GM23338 (cell line): ENCODE measurements at regions not wholly inside any gene's neighbourhood (a gene's known extent, or its start where the extent isn't known, plus 50 kb on each side); places are given as distances from the start of the nearest gene placed in this dataset.

ENCODE experiments used
- ATAC-seq: fragments of 200-7000 bp; cut with Tn5 transposase; 3 replicates; pipeline ENCODE4 v1.9.1; 2020
- DNase-seq: peaks from one replicate; pipeline ENCODE4 v3.0.0-alpha.2; 2015; ENCODE audit warnings: low spot score
- H2AFZ ChIP-seq: fragments of 200-600 bp; sonication (generic); 2 replicates; pipeline ENCODE4 v1.8.0; 2016; ENCODE audit warnings: antibody characterized with exemption, mild to moderate bottlenecking, moderate library complexity
- H3F3A ChIP-seq: fragments of 200-600 bp; sonication (generic); replicated peaks from 2 replicates; pipeline ENCODE4 v1.8.0; 2017; ENCODE audit warnings: antibody characterized with exemption, mixed run types, low read depth
- H3K27ac ChIP-seq: fragments of 200-600 bp; sonication (generic); 2 replicates; pipeline ENCODE4 v1.6.1; 2016; ENCODE audit warnings: low read depth
- H3K27me3 ChIP-seq: fragments of 200-600 bp; sonication (generic); 2 replicates; pipeline ENCODE4 v1.8.0; 2016; ENCODE audit warnings: mild to moderate bottlenecking, mixed run types, moderate library complexity; ENCODE audit not compliant: insufficient read depth
- H3K36me3 ChIP-seq: fragments of 200-600 bp; sonication (generic); 2 replicates; pipeline ENCODE4 v1.8.0; 2016; ENCODE audit warnings: mild to moderate bottlenecking; ENCODE audit not compliant: insufficient read depth
- H3K4me1 ChIP-seq: fragments of 200-600 bp; sonication (generic); 2 replicates; pipeline ENCODE4 v1.8.0; 2016; ENCODE audit warnings: mild to moderate bottlenecking, moderate library complexity; ENCODE audit not compliant: insufficient read depth
- H3K4me2 ChIP-seq: fragments of 200-600 bp; sonication (generic); 2 replicates; pipeline ENCODE4 v1.7.1; 2017; ENCODE audit warnings: mixed run types
- H3K4me3 ChIP-seq: fragments of 200-600 bp; sonication (generic); 2 replicates; pipeline ENCODE4 v1.6.1; 2016; ENCODE audit warnings: mixed run types
- H3K79me2 ChIP-seq: fragments of 200-600 bp; sonication (generic); replicated peaks from 2 replicates; pipeline ENCODE4 v1.8.0; 2017; ENCODE audit warnings: mild to moderate bottlenecking; ENCODE audit not compliant: insufficient read depth
- H3K9me2 ChIP-seq: fragments of 200-600 bp; sonication (generic); 2 replicates; pipeline ENCODE4 v1.8.0; 2017; ENCODE audit not compliant: insufficient read depth
- H4K20me1 ChIP-seq: fragments of 200-600 bp; sonication (generic); replicated peaks from 2 replicates; pipeline ENCODE4 v1.8.0; 2017; ENCODE audit warnings: mild to moderate bottlenecking; ENCODE audit not compliant: insufficient read depth
- H3K27ac Mint-ChIP-seq: 2 replicates; pipeline ENCODE4 v1.8.0; 2020; ENCODE audit warnings: inconsistent platforms, mild to moderate bottlenecking, moderate library complexity, mixed read lengths
- H3K27me3 Mint-ChIP-seq: 3 replicates; pipeline ENCODE4 v1.8.0; 2022; ENCODE audit warnings: low read depth, mild to moderate bottlenecking, moderate library complexity, mixed read lengths, inconsistent platforms; ENCODE audit not compliant: insufficient read depth, poor library complexity
- H3K36me3 Mint-ChIP-seq: 3 replicates; pipeline ENCODE4 v1.8.0; 2021; ENCODE audit warnings: low read depth, mild to moderate bottlenecking, inconsistent platforms, moderate library complexity, mixed read lengths
- H3K4me1 Mint-ChIP-seq: 3 replicates; pipeline ENCODE4 v1.8.0; 2020; ENCODE audit warnings: mild to moderate bottlenecking, inconsistent platforms, mixed read lengths
- H3K4me3 Mint-ChIP-seq: 3 replicates; pipeline ENCODE4 v1.8.0; 2021; ENCODE audit warnings: moderate library complexity, mild to moderate bottlenecking, inconsistent platforms, mixed read lengths
- H3K9me3 Mint-ChIP-seq: 3 replicates; pipeline ENCODE4 v1.8.0; 2020; ENCODE audit warnings: moderate library complexity, mild to moderate bottlenecking, inconsistent platforms, mixed read lengths
- CREB1 ChIP-seq: fragments of 250-450 bp; sonication (Bioruptor Pico); IDR thresholded peaks from 2 replicates; pipeline ENCODE4 v1.5.0; 2020; ENCODE audit warnings: low read depth, mild to moderate bottlenecking, moderate library complexity
- ETS1 ChIP-seq: IDR thresholded peaks from 2 replicates; pipeline ENCODE4 v1.6.1; 2016; ENCODE audit warnings: antibody characterized with exemption
- EZH2 ChIP-seq: fragments of 200-600 bp; sonication (generic); IDR thresholded peaks from one replicate; pipeline ENCODE4 v1.8.0; 2017; ENCODE audit warnings: antibody characterized with exemption, mild to moderate bottlenecking, low read depth; ENCODE audit not compliant: unreplicated experiment
- EZH2phosphoT487 ChIP-seq: fragments of 200-600 bp; sonication (generic); IDR thresholded peaks from one replicate; pipeline ENCODE4 v1.8.1; 2018; ENCODE audit warnings: antibody characterized with exemption; ENCODE audit not compliant: unreplicated experiment
- JUNB ChIP-seq: IDR thresholded peaks from one replicate; pipeline ENCODE4 v1.6.1; 2016; ENCODE audit warnings: antibody characterized with exemption; ENCODE audit not compliant: unreplicated experiment
- NANOG ChIP-seq: IDR thresholded peaks from 2 replicates; pipeline ENCODE4 v1.6.1; 2016; ENCODE audit warnings: antibody characterized with exemption, borderline replicate concordance
- POLR2AphosphoS5 ChIP-seq: IDR thresholded peaks from 2 replicates; pipeline ENCODE4 v1.6.1; 2016; ENCODE audit warnings: antibody characterized with exemption, low read depth
- STAT1 ChIP-seq: IDR thresholded peaks from one replicate; pipeline ENCODE4 v1.6.1; 2016; ENCODE audit warnings: antibody characterized with exemption; ENCODE audit not compliant: unreplicated experiment
- ZNF114 ChIP-seq: fragments of 250-450 bp; sonication (Bioruptor Pico); IDR thresholded peaks from 2 replicates; pipeline ENCODE4 v1.5.0; 2020; ENCODE audit warnings: mild to moderate bottlenecking, moderate library complexity
- ZNF331 ChIP-seq: fragments of 250-450 bp; sonication (Bioruptor Pico); IDR thresholded peaks from 2 replicates; pipeline ENCODE4 v1.5.0; 2020; ENCODE audit warnings: low read depth, mild to moderate bottlenecking, moderate library complexity
- ZNF462 ChIP-seq: fragments of 250-450 bp; sonication (Bioruptor Pico); IDR thresholded peaks from 2 replicates; pipeline ENCODE4 v1.5.0; 2020; ENCODE audit warnings: mild to moderate bottlenecking, moderate library complexity
- TF ChIP-seq, protein P1 (sequence below), 2 experiments: fragments of 200-600 bp in 1 of 2; sonication (generic) in 1 of 2; conservative IDR thresholded peaks; 2 replicates each; pipeline versions ENCODE4 v1.5.1 to v1.6.1; 2016 to 2017; ENCODE audit warnings: antibody characterized with exemption in 2 of 2, low read depth in 2 of 2, mild to moderate bottlenecking in 2 of 2, moderate library complexity in 1 of 2
- TF ChIP-seq, protein P2 (sequence below): IDR thresholded peaks from one replicate; pipeline ENCODE4 v1.6.1; 2018; ENCODE audit warnings: antibody characterized with exemption; ENCODE audit not compliant: unreplicated experiment

GRCh38 chr2:215845839-215846586, 167.3 kb downstream of the MREG start:
- H3K4me1 Mint-ChIP-seq = peaks cover 5% of the 10 kb centered on the region; the same call in 2 of the 3 replicates
- no peaks in the 10 kb centered on the region for H3K27me3 ChIP-seq
- no peak for ATAC-seq
- H4K20me1 ChIP-seq = no peaks in the 10 kb centered on the region
- H2AFZ ChIP-seq = no peak overlapping the region
- no peaks in the 10 kb centered on the region for H3K79me2 ChIP-seq
- no peaks in the 10 kb centered on the region for H3K9me3 Mint-ChIP-seq
- H3K36me3 ChIP-seq = no peaks in the 10 kb centered on the region
- H3K9me2 ChIP-seq = no peaks in the 10 kb centered on the region
- no peak overlapping the region for H3K27ac ChIP-seq
- peaks cover 6% of the 10 kb centered on the region; the same call in 1 of the 2 replicates for H3K4me1 ChIP-seq
- no peak overlapping the region for H3K27ac Mint-ChIP-seq
- H3K4me3 ChIP-seq = no peak overlapping the region
- no peak overlapping the region for H3K4me3 Mint-ChIP-seq
- H3K36me3 Mint-ChIP-seq = no peaks in the 10 kb centered on the region
- DNase-seq = no peak
- H3F3A ChIP-seq = no peaks in the 10 kb centered on the region
- H3K4me2 ChIP-seq = no peak overlapping the region
- peaks cover 4% of the 10 kb centered on the region for H3K27me3 Mint-ChIP-seq
- no peak for TF ChIP-seq ZNF331 (CRISPR knock-in tag)
- TF ChIP-seq JUNB = no peak
- no peak for TF ChIP-seq STAT1
- TF ChIP-seq ZNF462 (CRISPR knock-in tag) = no peak
- no peak for TF ChIP-seq ZNF114 (CRISPR knock-in tag)
- no peak for TF ChIP-seq EZH2
- no peak for TF ChIP-seq CREB1 (CRISPR knock-in tag)
- no peak for TF ChIP-seq POLR2AphosphoS5
- no peak for TF ChIP-seq ETS1
- TF ChIP-seq, protein P1, sequence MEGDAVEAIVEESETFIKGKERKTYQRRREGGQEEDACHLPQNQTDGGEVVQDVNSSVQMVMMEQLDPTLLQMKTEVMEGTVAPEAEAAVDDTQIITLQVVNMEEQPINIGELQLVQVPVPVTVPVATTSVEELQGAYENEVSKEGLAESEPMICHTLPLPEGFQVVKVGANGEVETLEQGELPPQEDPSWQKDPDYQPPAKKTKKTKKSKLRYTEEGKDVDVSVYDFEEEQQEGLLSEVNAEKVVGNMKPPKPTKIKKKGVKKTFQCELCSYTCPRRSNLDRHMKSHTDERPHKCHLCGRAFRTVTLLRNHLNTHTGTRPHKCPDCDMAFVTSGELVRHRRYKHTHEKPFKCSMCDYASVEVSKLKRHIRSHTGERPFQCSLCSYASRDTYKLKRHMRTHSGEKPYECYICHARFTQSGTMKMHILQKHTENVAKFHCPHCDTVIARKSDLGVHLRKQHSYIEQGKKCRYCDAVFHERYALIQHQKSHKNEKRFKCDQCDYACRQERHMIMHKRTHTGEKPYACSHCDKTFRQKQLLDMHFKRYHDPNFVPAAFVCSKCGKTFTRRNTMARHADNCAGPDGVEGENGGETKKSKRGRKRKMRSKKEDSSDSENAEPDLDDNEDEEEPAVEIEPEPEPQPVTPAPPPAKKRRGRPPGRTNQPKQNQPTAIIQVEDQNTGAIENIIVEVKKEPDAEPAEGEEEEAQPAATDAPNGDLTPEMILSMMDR (conservative IDR thresholded peaks at IDR 0.05; ENCODE audit: low read depth in 2 of 2) = no peak
- TF ChIP-seq, protein P2, sequence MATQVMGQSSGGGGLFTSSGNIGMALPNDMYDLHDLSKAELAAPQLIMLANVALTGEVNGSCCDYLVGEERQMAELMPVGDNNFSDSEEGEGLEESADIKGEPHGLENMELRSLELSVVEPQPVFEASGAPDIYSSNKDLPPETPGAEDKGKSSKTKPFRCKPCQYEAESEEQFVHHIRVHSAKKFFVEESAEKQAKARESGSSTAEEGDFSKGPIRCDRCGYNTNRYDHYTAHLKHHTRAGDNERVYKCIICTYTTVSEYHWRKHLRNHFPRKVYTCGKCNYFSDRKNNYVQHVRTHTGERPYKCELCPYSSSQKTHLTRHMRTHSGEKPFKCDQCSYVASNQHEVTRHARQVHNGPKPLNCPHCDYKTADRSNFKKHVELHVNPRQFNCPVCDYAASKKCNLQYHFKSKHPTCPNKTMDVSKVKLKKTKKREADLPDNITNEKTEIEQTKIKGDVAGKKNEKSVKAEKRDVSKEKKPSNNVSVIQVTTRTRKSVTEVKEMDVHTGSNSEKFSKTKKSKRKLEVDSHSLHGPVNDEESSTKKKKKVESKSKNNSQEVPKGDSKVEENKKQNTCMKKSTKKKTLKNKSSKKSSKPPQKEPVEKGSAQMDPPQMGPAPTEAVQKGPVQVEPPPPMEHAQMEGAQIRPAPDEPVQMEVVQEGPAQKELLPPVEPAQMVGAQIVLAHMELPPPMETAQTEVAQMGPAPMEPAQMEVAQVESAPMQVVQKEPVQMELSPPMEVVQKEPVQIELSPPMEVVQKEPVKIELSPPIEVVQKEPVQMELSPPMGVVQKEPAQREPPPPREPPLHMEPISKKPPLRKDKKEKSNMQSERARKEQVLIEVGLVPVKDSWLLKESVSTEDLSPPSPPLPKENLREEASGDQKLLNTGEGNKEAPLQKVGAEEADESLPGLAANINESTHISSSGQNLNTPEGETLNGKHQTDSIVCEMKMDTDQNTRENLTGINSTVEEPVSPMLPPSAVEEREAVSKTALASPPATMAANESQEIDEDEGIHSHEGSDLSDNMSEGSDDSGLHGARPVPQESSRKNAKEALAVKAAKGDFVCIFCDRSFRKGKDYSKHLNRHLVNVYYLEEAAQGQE = no peak
- no peak for TF ChIP-seq NANOG
- TF ChIP-seq EZH2phosphoT487 = no peak
